Epithelial cell of esophagus (primary cell): ENCODE measurements at regions not wholly inside any gene's neighbourhood (a gene's known extent, or its start where the extent isn't known, plus 50 kb on each side); places are given as distances from the start of the nearest gene placed in this dataset.

Source experiments
- DNase-seq: peaks from one replicate; pipeline ENCODE4 v3.0.0; 2010; ENCODE audit warnings: low read depth
- H3K4me3 ChIP-seq: 2 replicates; pipeline ENCODE4 v1.5.1; 2011; ENCODE audit warnings: mild to moderate bottlenecking, low read length, control low read depth
- TF ChIP-seq, protein P1 (sequence below): IDR thresholded peaks from 2 replicates; pipeline ENCODE4 v1.5.1; 2011; ENCODE audit warnings: low read depth, mild to moderate bottlenecking, low read length, control low read depth, inconsistent platforms; ENCODE audit not compliant: insufficient read depth; ENCODE audit errors: missing control alignments

DNA sequence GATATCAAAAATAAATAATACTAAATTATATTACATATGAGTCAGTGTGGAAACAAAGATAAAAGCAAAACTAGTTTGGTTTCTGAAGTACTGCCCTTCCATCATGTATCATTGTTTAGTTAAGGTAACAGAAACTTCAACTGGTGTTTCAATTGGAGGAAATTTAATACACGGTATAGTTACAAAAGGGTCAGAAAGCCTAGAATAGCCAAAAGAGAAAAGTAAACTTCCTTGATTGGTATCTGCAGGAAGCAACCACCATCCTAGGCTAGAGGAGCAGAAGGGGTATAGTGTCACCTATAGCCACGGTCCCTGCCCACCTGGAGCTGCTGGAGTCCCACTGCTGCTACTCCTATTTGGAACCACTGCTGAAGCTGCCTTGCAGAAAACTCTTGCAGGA is 185.6 kb downstream of the SLC7A11 start:
- DNase-seq = no peak
- TF ChIP-seq, protein P1, sequence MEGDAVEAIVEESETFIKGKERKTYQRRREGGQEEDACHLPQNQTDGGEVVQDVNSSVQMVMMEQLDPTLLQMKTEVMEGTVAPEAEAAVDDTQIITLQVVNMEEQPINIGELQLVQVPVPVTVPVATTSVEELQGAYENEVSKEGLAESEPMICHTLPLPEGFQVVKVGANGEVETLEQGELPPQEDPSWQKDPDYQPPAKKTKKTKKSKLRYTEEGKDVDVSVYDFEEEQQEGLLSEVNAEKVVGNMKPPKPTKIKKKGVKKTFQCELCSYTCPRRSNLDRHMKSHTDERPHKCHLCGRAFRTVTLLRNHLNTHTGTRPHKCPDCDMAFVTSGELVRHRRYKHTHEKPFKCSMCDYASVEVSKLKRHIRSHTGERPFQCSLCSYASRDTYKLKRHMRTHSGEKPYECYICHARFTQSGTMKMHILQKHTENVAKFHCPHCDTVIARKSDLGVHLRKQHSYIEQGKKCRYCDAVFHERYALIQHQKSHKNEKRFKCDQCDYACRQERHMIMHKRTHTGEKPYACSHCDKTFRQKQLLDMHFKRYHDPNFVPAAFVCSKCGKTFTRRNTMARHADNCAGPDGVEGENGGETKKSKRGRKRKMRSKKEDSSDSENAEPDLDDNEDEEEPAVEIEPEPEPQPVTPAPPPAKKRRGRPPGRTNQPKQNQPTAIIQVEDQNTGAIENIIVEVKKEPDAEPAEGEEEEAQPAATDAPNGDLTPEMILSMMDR = no peak
- H3K4me3 ChIP-seq = no peak overlapping the region

DNA sequence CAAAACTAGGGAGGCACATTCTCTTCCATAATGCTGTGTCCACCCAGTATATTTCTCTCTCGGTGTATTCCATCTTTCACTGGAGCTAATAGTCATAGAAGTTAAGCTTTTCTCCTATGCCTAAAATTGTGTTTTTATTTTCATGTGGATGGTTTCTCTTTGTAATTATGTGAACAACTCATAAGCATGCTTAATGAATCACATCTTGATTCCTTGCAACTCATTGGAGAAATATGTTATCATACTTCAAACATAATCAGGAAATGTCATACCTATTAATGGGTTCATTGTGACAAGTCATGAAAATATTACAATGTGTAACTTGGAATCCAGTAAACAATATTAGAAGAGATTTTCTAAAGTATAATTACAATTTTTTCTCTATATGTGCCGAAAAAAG is 186.3 kb downstream of the SLC7A11 start:
- TF ChIP-seq, protein P1 = no peak
- no peak overlapping the region for H3K4me3 ChIP-seq
- DNase-seq = peak; percentile 67

DNA sequence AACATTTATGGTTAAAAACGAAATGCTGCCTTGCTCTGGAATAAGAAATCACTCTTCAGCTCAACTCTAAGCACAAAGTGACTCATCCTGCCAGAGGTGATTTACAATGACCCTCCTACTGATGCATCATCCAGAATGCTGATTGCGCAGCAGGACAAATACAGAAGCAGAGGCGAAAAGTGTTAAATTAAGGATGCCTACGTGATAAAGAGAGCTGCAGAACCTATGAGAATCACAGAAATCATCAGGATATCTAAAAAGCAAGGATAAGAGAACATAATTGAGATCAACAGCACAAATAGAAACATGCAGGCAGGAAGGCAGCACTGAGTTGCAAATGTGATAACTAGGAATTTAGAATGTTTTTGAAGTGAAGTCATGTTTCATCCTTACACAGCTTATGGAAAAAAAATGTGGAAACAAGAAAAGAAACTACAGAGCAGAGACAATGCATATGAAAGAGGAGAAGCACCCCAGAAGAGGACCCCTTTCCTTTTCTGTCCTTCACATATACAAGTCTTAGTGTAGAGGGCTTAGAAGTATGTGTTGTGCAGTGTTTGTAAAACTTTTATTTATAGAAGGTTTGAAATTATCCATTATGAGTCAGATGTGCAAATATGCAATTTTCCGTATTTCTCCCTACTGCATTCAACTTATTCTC is 188.4 kb downstream of the SLC7A11 start:
- H3K4me3 ChIP-seq = no peak overlapping the region
- TF ChIP-seq, protein P1 = no peak
- peak; percentile 95 for DNase-seq

DNA sequence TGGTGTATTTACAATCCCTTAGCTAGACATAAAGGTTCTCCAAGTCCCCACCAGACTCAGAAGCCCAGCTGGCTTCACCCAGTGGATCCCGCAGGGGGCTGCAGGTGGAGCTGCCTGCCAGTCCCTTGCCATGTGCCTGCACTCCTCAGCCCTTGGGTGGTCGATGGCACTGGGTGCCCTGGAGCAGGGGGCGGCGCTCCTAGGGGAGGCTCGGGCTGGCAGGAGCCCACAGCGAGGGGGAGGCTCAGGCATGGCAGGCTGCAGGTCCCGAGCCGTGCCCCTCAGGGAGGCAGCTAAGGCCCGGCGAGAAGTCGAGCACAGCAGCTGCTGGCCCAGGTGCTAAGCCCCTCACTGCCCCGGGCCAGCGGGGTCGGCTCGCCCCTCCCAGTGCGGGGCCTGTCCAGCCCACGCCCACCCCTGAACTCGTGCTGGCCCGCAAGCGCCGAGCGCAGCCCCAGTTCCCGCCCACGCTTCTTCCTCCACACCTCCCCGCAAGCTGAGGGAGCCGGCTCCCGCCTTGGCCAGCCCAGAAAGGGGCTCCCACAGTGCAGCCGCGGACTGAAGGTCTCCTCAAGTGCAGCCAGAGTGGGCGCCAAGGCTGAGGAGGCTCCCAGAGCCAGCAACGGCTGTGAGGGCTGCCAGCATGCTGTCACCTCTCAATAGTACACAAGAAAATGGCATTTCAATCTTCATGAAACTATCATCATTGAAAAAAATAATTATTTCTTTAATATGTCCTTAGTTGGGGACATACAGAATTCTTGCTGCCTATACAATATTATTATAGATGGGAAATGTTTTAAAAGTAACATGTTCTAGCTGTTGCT is 189.1 kb downstream of the SLC7A11 start:
- no peak overlapping the region for H3K4me3 ChIP-seq
- DNase-seq = no peak
- TF ChIP-seq, protein P1 = no peak

DNA sequence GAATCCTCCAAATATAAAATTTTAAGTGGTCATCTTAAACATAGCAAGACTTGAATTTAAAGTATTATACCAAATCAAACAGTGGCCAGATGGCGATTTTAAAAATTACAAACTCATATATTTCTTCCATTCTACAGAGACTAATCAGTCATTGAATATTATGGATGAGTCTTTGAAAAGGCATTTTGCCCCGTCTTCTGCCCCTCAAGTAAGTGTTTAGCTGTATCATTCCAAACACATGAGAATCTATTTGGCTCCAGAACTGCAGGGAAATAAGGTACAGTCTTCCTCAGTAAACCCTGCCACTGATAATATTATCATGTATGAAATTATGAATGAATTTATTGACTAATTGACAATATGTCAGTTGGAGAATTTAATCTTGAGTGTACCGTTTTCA is 191.0 kb downstream of the SLC7A11 start:
- no peak overlapping the region for H3K4me3 ChIP-seq
- TF ChIP-seq, protein P1 = no peak

DNA sequence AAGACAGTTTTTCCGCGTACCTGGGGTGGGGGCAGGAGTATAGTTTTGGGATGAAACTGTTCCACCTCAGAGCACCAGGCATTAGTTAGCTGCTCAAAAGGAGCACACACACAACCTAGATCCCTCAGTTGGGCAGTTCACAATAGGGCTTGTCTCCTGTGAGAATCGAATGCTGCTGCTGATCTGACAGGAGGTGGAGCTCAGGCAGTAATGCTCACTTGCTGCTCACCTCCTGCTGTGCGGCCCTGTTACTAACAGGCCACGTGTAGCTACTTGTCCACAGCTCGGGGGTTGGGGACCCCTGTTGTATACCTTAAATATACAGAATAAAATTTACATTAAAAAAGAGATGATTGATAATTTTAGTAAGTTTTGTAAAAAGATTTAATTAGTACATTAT is 191.5 kb downstream of the SLC7A11 start:
- DNase-seq = no peak
- no peak overlapping the region for H3K4me3 ChIP-seq
- TF ChIP-seq, protein P1 = no peak

More for the DNA sequence above, 191.0 kb downstream of the SLC7A11 start:
- DNase-seq = peak; percentile 18
